ENCODE measurements at regions not wholly inside any gene's neighbourhood (a gene's known extent, or its start where the extent isn't known, plus 50 kb on each side); places are given as distances from the start of the nearest gene placed in this dataset.

DNA sequence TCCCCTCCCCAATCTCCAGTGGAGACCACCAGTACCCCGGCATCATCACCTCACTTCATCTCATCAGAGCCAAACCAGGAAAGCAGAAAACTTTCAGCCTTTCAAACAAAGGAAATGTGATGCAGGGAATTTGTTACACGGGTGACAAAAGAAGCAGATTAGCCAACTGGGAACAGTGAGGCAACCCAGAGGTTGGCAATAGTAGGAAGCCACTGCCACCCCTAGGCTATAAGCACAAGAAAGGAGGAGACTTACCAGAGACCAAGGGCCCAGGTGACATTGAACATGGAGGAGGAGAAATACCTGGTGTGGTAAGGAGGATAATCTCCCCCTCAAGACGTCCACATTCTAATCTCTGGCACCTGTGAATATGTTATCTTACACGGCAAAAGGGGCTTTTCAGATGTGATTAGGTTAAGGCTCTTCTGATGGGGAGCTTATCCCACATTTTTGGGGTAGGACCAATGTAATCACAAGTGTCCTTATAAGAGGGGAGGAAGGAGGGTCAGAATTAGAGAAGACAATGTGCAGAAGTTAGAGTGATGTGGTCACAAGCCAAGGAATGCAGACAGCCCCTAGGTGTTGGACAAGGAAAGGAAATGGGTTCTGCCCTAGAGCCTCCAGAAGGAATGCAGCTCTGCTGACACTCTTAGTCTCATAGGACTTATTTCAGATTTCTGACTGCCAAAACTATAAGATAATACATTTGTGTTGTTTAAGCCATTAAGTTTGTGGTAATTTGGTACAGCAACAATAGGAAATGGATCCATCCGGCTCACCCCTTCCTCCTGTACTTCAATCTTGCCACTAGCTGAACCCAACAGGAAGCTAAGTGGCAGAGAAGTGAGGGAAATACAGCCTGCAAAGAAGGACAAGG, 83.6 kb upstream of the VAV3 start:
- H3K27me3 ChIP-seq (ENCODE audit: control insufficient read depth, low read length), result no peaks in the 10 kb centered on the region
- no peaks in the 10 kb centered on the region for H3K79me2 ChIP-seq (ENCODE audit: control insufficient read depth, low read length)
- H3F3A ChIP-seq (ENCODE audit: control insufficient read depth, insufficient read depth), result no peaks in the 10 kb centered on the region
- H3K4me3 ChIP-seq (ENCODE audit: low read length), result no peak overlapping the region
- peaks cover 11% of the 10 kb centered on the region for H3K4me1 ChIP-seq (ENCODE audit: control insufficient read depth, low read length)
- no peaks in the 10 kb centered on the region for H4K20me1 ChIP-seq (ENCODE audit: control insufficient read depth, insufficient read depth, low read depth, low read length)
- H3K9me2 ChIP-seq (replicated peaks; ENCODE audit: control insufficient read depth, low read length), result no peaks in the 10 kb centered on the region
- H3K36me3 ChIP-seq (ENCODE audit: control insufficient read depth, low read length), result no peaks in the 10 kb centered on the region
- TF ChIP-seq, protein P1, sequence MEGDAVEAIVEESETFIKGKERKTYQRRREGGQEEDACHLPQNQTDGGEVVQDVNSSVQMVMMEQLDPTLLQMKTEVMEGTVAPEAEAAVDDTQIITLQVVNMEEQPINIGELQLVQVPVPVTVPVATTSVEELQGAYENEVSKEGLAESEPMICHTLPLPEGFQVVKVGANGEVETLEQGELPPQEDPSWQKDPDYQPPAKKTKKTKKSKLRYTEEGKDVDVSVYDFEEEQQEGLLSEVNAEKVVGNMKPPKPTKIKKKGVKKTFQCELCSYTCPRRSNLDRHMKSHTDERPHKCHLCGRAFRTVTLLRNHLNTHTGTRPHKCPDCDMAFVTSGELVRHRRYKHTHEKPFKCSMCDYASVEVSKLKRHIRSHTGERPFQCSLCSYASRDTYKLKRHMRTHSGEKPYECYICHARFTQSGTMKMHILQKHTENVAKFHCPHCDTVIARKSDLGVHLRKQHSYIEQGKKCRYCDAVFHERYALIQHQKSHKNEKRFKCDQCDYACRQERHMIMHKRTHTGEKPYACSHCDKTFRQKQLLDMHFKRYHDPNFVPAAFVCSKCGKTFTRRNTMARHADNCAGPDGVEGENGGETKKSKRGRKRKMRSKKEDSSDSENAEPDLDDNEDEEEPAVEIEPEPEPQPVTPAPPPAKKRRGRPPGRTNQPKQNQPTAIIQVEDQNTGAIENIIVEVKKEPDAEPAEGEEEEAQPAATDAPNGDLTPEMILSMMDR (IDR thresholded peaks at IDR 0.05; ENCODE audit: low read depth, low read length, poor library complexity, severe bottlenecking), result no peak
- TF ChIP-seq EZH2phosphoT487 (IDR thresholded peaks at IDR 0.05; ENCODE audit: borderline replicate concordance, low read length), result no peak
- H3K4me2 ChIP-seq (ENCODE audit: low read length), result no peak overlapping the region
- H3K9me3 ChIP-seq (ENCODE audit: control insufficient read depth, insufficient read depth, low read length), result no peaks in the 10 kb centered on the region
- H3K27ac ChIP-seq (ENCODE audit: low read depth, low read length), result no peak overlapping the region

DNA sequence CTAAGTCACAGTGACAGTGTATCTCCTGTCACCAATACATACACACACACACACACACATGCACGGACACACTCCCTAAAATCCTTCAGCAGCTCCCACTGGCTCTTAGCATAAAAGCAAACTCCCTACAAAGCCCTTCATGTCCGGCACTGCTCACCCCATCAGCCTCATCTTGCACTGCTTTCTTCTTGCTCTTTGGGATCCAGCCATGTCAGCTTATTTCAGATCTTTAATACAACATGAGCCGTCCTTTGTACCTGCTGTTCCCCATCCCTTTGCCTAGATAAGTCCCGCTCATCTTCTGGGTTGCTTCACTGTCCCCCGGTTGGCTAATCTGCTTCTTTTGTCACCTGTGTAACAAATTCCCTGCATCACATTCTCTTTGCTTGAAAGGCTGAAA, 82.1 kb upstream of the VAV3 start:
- Histone ChIP-seq H3K4me1 (ENCODE audit: control insufficient read depth, low read length) (peaks cover 14% of the 10 kb centered on the region), H3K27me3 (ENCODE audit: control insufficient read depth, low read length) (no peaks in the 10 kb centered on the region), H3K4me2 (ENCODE audit: low read length) (no peak overlapping the region), H3K9me3 (ENCODE audit: control insufficient read depth, insufficient read depth, low read length) (no peaks in the 10 kb centered on the region), H3K4me3 (ENCODE audit: low read length) (no peak overlapping the region), H3K79me2 (ENCODE audit: control insufficient read depth, low read length) (no peaks in the 10 kb centered on the region), H3K9me2 (replicated peaks; ENCODE audit: control insufficient read depth, low read length) (no peaks in the 10 kb centered on the region), H4K20me1 (ENCODE audit: control insufficient read depth, insufficient read depth, low read depth, low read length) (no peaks in the 10 kb centered on the region), H3K36me3 (ENCODE audit: control insufficient read depth, low read length) (no peaks in the 10 kb centered on the region), H3F3A (ENCODE audit: control insufficient read depth, insufficient read depth) (no peaks in the 10 kb centered on the region), H3K27ac (ENCODE audit: low read depth, low read length) (no peak overlapping the region)
- TF ChIP-seq, protein P1 (IDR thresholded peaks at IDR 0.05; ENCODE audit: low read depth, low read length, poor library complexity, severe bottlenecking), result no peak
- TF ChIP-seq EZH2phosphoT487 (IDR thresholded peaks at IDR 0.05; ENCODE audit: borderline replicate concordance, low read length), result no peak

DNA sequence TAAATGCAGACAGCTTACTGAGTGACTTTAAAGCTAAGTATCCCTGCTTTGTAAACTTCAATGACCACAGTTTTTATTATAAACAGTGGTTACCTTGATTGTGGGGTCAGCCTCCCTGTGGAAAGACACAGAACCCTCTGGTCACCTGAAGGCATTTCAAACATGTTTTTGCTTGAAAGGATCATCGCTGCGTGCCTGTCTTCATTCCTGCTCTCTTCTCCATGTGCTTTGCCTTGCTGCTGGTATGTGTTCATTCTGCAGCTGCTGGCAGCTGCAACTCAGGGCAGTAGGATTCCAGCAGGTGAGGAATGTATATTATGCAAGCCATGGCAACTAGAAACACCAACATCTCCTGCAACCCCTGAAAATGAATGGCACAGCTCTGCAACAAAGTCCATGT, 81.0 kb upstream of the VAV3 start:
- Histone ChIP-seq H3F3A (ENCODE audit: control insufficient read depth, insufficient read depth) (no peaks in the 10 kb centered on the region), H3K27me3 (ENCODE audit: control insufficient read depth, low read length) (no peaks in the 10 kb centered on the region), H3K4me3 (ENCODE audit: low read length) (no peak overlapping the region), H4K20me1 (ENCODE audit: control insufficient read depth, insufficient read depth, low read depth, low read length) (no peaks in the 10 kb centered on the region), H3K36me3 (ENCODE audit: control insufficient read depth, low read length) (no peaks in the 10 kb centered on the region), H3K27ac (ENCODE audit: low read depth, low read length) (no peak overlapping the region), H3K9me2 (replicated peaks; ENCODE audit: control insufficient read depth, low read length) (no peaks in the 10 kb centered on the region), H3K79me2 (ENCODE audit: control insufficient read depth, low read length) (no peaks in the 10 kb centered on the region), H3K4me2 (ENCODE audit: low read length) (no peak overlapping the region), H3K9me3 (ENCODE audit: control insufficient read depth, insufficient read depth, low read length) (no peaks in the 10 kb centered on the region), H3K4me1 (ENCODE audit: control insufficient read depth, low read length) (peaks cover 23% of the 10 kb centered on the region)
- TF ChIP-seq EZH2phosphoT487 (IDR thresholded peaks at IDR 0.05; ENCODE audit: borderline replicate concordance, low read length), result no peak
- TF ChIP-seq, protein P1 (IDR thresholded peaks at IDR 0.05; ENCODE audit: low read depth, low read length, poor library complexity, severe bottlenecking), result no peak

All from DOHH2 (cell line).